SK-N-MC (cell line): ENCODE measurements at regions not wholly inside any gene's neighbourhood (a gene's known extent, or its start where the extent isn't known, plus 50 kb on each side); places are given as distances from the start of the nearest gene placed in this dataset.

Source experiments
- DNase-seq: peaks from one replicate; pipeline ENCODE4 v3.0.0-alpha.2; 2011; ENCODE audit warnings: low read depth, low spot score
- H3K27ac ChIP-seq: fragments of 200-600 bp; sonication (generic); 2 replicates; pipeline ENCODE4 v1.5.1; 2016; ENCODE audit warnings: mixed run types
- H3K36me3 ChIP-seq: fragments of 200-600 bp; sonication (generic); 2 replicates; pipeline ENCODE4 v1.6.1; 2017; ENCODE audit warnings: antibody characterized with exemption, low read length, mixed read lengths; ENCODE audit not compliant: insufficient read depth
- H3K4me3 ChIP-seq: fragments of 200-600 bp; sonication (generic); 2 replicates; pipeline ENCODE4 v1.5.1; 2016
- H3K9ac ChIP-seq: fragments of 200-600 bp; sonication (generic); 2 replicates; pipeline ENCODE4 v1.8.0; 2017; ENCODE audit warnings: mixed run types, mixed read lengths; ENCODE audit not compliant: insufficient read length
- H3K9me3 ChIP-seq: fragments of 200-600 bp; sonication (generic); 2 replicates; pipeline ENCODE4 v1.6.1; 2017; ENCODE audit warnings: low read depth, mild to moderate bottlenecking, antibody characterized with exemption, low read length, moderate library complexity, mixed read lengths
- EZH2 ChIP-seq: fragments of 200-600 bp; sonication (generic); IDR thresholded peaks from one replicate; pipeline ENCODE4 v1.6.1; 2017; ENCODE audit warnings: antibody characterized with exemption
- FOXP2 ChIP-seq: optimal IDR thresholded peaks from 2 replicates; pipeline ENCODE3; 2011; ENCODE audit warnings: mild to moderate bottlenecking, moderate library complexity; ENCODE audit not compliant: insufficient read depth; ENCODE audit errors: extremely low read length, control extremely low read depth
- POLR2AphosphoS5 ChIP-seq: IDR thresholded peaks from 2 replicates; pipeline ENCODE4 v1.6.1; 2012; ENCODE audit warnings: mild to moderate bottlenecking, low read depth, low read length, borderline replicate concordance

- no peak overlapping the region for H3K9ac ChIP-seq
- no peak for TF ChIP-seq EZH2
- no peak for TF ChIP-seq POLR2AphosphoS5
- H3K27ac ChIP-seq = no peak overlapping the region
- H3K4me3 ChIP-seq = no peak overlapping the region
- DNase-seq = no peak
- no peaks in the 10 kb centered on the region for H3K36me3 ChIP-seq
- H3K9me3 ChIP-seq = 0 out of 2 replicates have a peak, but pooled peaks cover 2% of the 10 kb centered on the region
Measured at GRCh38 chr11:70918242-70918641, 334.1 kb downstream of the SHANK2 start.

GRCh38 chr11:70921804-70922203 lies 330.6 kb downstream of the SHANK2 start:
- Histone ChIP-seq H3K27ac (no peak overlapping the region), H3K9ac (no peak overlapping the region), H3K9me3 (0 out of 2 replicates have a peak, but pooled peaks cover 2% of the 10 kb centered on the region), H3K4me3 (no peak overlapping the region), H3K36me3 (no peaks in the 10 kb centered on the region)
- TF ChIP-seq EZH2 = no peak
- TF ChIP-seq POLR2AphosphoS5 = no peak
- no peak for DNase-seq

- no peak overlapping the region for H3K4me3 ChIP-seq
- no peak overlapping the region for H3K9ac ChIP-seq
- no peaks in the 10 kb centered on the region for H3K36me3 ChIP-seq
- no peak for DNase-seq
- H3K9me3 ChIP-seq = 0 out of 2 replicates have a peak, but pooled peaks cover 2% of the 10 kb centered on the region
- H3K27ac ChIP-seq = no peak overlapping the region
- TF ChIP-seq POLR2AphosphoS5 = no peak
- no peak for TF ChIP-seq EZH2
- no peak for TF ChIP-seq FOXP2
Measured at GRCh38 chr11:70924108-70924507, 328.3 kb downstream of the SHANK2 start.

- H3K27ac ChIP-seq = no peak overlapping the region
- no peaks in the 10 kb centered on the region for H3K36me3 ChIP-seq
- 0 out of 2 replicates have a peak, but pooled peaks cover 2% of the 10 kb centered on the region for H3K9me3 ChIP-seq
- H3K4me3 ChIP-seq = no peak overlapping the region
- no peak for DNase-seq
- no peak overlapping the region for H3K9ac ChIP-seq
- TF ChIP-seq POLR2AphosphoS5 (no peak), EZH2 (no peak), FOXP2 (no peak)
Measured at GRCh38 chr11:70925238-70925637, 327.1 kb downstream of the SHANK2 start.

- H3K27ac ChIP-seq = no peak overlapping the region
- DNase-seq = no peak
- H3K9me3 ChIP-seq = 0 out of 2 replicates have a peak, but pooled peaks cover 2% of the 10 kb centered on the region
- TF ChIP-seq POLR2AphosphoS5 (no peak), EZH2 (no peak), FOXP2 (no peak)
- no peaks in the 10 kb centered on the region for H3K36me3 ChIP-seq
- no peak overlapping the region for H3K4me3 ChIP-seq
- H3K9ac ChIP-seq = no peak overlapping the region
Measured at GRCh38 chr11:70926543-70927201, 325.7 kb downstream of the SHANK2 start.

GRCh38 chr11:70928854-70929598 lies 323.4 kb downstream of the SHANK2 start:
- Histone ChIP-seq H3K9me3 (no peaks in the 10 kb centered on the region), H3K4me3 (no peak overlapping the region)
- DNase-seq = no peak

GRCh38 chr11:70930215-70930614 lies 322.2 kb downstream of the SHANK2 start:
- Histone ChIP-seq H3K9ac (no peak overlapping the region), H3K27ac (no peak overlapping the region), H3K4me3 (no peak overlapping the region), H3K9me3 (no peaks in the 10 kb centered on the region), H3K36me3 (no peaks in the 10 kb centered on the region)
- no peak for DNase-seq
- TF ChIP-seq POLR2AphosphoS5 (no peak), EZH2 (no peak), FOXP2 (no peak)

More at GRCh38 chr11:70928854-70929598, 323.4 kb downstream of the SHANK2 start:
- H3K36me3 ChIP-seq = no peaks in the 10 kb centered on the region
- no peak overlapping the region for H3K27ac ChIP-seq
- TF ChIP-seq POLR2AphosphoS5 = no peak
- no peak for TF ChIP-seq FOXP2
- no peak for TF ChIP-seq EZH2
- no peak overlapping the region for H3K9ac ChIP-seq

- H3K9me3 ChIP-seq = no peaks in the 10 kb centered on the region
- TF ChIP-seq POLR2AphosphoS5 = no peak
- TF ChIP-seq FOXP2 = no peak
- TF ChIP-seq EZH2 = no peak
- no peak for DNase-seq
- no peaks in the 10 kb centered on the region for H3K36me3 ChIP-seq
- H3K9ac ChIP-seq = no peak overlapping the region
- no peak overlapping the region for H3K4me3 ChIP-seq
- H3K27ac ChIP-seq = no peak overlapping the region
Measured at GRCh38 chr11:70931430-70931829, 320.9 kb downstream of the SHANK2 start.
